Ecto neural progenitor cell (in vitro differentiated cells): ENCODE measurements at regions not wholly inside any gene's neighbourhood (a gene's known extent, or its start where the extent isn't known, plus 50 kb on each side); places are given as distances from the start of the nearest gene placed in this dataset.

ENCODE experiments used
- DNase-seq: peaks from one replicate; pipeline ENCODE4 v3.0.0-alpha.2; 2018; ENCODE audit warnings: low spot score

DNA sequence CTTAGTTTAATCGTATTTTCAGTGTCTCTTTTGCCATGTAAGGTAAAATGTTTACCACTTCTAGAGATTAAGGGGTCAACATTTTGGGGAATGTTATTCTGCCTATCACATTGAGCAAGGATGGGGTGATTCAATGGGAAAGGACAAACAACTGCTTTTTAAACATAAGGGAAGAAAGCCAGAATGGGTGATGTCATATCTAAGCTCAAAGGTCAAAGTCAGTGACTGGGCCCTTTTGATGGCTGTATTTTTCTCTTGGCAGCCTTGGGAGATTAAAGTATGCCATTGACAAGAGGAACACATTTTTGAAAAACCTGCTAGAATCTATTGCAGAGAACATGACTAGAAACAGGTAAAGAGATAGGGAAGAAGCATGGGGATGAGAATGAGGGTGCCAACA, 477.3 kb upstream of the IRAK1BP1 start:
- DNase-seq, result no peak

DNA sequence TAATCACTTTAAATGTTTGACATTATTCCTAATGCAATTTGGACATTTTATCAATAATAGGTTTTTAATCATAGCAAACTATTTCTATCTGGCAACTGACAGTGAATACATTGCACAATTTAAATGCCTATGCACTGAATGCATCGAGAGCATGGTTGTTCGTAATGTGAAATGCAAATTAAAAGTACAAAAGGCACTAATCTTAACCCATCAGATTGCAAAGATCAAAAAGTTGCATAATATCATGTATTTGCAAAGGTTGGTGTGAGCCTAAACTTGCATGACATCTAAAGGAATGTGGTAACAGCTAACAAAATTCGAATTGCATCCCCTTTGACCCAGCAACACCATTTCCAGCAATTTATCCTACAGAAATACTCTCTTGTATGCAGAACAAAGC, 469.9 kb upstream of the IRAK1BP1 start:
- DNase-seq, result no peak

DNA sequence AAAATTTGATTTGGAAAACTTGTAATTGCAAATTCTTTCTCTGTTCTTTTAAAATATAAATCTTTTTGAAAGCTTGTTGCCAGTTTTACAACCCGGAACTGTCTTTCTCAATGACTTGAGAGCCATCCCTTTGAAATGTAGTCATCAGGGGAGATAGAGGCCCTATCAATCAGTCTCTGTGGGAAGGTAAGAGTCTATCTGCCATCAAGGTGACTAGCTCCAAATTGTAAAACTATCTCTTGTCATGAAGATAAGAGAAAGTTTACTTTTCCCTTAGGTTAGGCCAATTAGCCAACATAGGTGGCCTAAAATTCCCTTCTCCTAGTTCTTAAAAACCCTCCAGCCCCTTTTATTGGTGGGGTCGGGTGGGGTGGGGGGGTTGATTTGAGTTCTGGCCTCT, 469.1 kb upstream of the IRAK1BP1 start:
- no peak for DNase-seq

DNA sequence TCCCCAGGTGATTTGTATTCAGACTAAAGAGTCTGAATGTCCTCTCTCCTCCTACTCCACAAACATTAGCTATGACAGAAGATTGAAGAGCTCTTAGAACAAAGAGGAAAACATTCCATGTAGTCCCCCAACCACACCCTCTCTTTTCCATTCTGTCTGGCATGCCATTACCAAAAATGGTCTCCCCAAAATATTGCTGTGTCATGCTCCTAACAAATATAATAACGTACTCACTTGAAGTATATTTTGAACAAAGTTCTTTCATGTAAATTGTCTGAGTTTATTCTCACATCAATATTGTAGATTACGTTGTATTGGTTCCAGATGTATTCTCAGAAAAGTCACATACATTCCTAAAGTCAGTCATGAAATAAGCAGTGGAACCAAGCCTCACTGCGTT, 467.3 kb upstream of the IRAK1BP1 start:
- no peak for DNase-seq

- no peak for DNase-seq
Measured at GRCh38 chr6:78427386-78427785, 440.0 kb upstream of the IRAK1BP1 start.

- DNase-seq, result no peak
Measured at GRCh38 chr6:78430521-78430920, 436.8 kb upstream of the IRAK1BP1 start.

DNA sequence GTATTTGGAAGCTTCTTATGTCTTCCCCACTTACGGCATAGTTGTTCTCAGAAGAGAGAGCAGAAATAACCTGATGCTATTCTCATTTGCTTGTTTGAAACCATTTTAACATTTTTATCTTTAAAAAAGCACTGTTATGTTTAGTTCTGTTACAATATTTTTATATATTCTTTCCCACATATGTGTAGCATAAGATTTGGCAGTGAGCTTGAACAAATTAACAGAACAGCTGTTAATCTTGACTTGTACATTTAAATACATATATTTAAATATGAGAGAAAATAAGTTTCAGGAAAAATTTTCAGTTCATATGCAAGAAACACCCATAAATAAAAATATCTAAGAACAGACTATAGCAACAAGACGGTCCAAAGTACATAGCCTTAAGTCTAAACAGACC, 431.7 kb upstream of the IRAK1BP1 start:
- DNase-seq, result no peak

- DNase-seq, result no peak
Measured at GRCh38 chr6:78436335-78436734, 431.0 kb upstream of the IRAK1BP1 start.

GRCh38 chr6:78438135-78438534, 429.2 kb upstream of the IRAK1BP1 start:
- no peak for DNase-seq

- no peak for DNase-seq
Measured at GRCh38 chr6:78460711-78461110, 406.6 kb upstream of the IRAK1BP1 start.

GRCh38 chr6:78462728-78463127, 404.6 kb upstream of the IRAK1BP1 start:
- no peak for DNase-seq

- DNase-seq, result no peak
Measured at GRCh38 chr6:78465059-78465634, 402.2 kb upstream of the IRAK1BP1 start.

- DNase-seq, result no peak
Measured at GRCh38 chr6:78476561-78476960, 390.8 kb upstream of the IRAK1BP1 start.

DNA sequence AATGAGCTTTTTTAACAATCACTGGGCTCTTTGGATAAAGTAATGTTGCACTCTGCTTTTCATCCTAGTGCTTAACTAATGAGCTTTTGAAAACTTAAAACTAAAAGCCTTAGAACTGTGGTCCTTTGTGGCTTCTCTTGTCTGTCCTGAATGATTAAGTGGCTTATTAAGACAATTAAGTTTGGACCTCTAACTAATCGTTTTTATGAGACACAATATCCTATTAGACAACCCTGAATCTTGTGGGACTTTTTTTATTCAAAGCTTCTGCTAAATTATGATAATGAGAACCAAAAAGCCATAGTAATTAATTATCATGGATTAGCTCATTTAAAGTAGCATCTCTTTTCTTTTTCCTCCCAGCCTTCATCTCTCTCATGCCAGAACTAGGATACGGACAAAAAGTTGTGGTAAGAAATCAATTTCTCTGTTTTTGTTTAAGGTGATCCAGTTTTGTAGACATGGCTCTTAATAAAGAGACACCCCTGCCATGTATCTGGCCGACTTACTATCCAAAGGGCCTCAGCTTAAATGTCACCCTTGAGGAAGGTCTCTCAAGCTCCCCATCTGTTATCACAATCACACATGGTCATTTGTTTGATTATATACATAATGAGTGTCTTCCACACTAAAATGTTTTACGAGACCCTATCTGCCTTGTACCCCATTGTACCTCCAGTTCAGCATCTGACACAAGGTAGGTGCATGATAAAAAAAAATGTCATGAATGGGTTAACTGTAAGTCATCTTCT, 384.4 kb upstream of the IRAK1BP1 start:
- DNase-seq, result no peak

DNA sequence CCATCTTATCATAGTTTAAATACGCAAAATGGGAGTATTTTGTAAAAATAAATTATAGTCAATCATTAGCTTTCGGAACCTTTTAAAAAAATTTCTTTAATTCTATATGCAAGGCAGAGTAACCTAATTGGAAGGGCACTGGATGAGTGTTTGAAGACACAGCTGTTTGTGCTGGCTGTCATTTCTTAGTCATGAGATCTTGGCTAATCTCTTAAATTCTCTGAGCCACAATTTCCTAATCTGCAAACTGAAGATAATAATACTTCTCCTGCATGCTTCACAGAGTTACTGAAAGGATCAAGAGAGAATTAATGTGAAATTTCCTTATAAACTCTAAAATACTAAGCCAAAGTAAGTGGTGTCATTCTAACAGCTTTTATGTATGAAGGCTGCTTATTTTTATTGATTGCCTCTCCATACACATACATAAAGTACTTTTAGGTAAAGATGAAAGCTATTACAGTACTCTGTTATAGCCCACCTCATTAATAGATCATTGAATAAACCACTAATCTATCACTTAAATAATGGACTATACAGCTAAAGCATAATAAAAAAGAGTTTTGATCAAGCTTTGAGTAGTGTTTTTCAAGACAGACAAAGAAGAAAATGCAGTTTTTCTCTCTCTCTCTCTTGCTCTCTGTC, 383.7 kb upstream of the IRAK1BP1 start:
- DNase-seq, result no peak

DNA sequence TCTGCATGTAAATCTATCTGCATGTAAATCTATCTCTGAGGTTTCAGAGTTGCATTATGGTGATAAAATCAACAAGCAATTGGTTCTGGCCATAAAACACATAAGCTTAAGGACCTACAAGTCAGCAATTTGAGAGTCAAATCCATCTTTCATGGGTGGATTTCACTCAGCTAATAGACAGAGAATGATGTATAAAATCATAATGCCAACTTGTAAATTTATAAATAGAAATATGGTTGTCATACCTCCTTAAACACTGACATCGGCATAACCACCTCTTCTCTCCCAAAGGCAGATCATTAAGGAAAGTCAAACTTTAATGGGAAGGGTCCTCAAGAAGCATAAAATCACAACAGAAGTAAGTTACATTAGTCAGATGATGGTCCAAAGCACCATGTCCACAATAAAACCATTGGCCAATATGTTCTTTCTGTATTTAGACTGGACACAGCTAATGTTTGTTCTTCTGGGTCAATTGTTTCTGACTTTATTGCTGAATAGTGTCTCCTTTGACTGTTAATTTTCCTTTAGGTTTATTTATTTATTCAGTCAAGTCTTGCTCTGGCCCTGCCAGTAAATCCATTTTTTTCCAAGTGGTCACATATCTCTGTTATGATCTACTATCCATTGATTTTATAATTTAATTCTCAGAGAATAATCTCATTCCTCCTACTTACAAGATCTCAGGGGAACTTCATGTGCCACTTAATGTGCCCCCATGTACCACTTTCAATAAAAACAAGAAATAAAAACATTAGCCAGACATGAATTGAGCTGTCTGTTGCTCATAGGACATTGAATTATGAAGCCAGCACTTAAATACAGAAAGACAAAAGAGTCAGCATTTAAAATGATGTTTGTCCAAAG, 382.9 kb upstream of the IRAK1BP1 start:
- DNase-seq, result no peak

- no peak for DNase-seq
Measured at GRCh38 chr6:78487401-78487800, 379.9 kb upstream of the IRAK1BP1 start.

- DNase-seq, result no peak
Measured at GRCh38 chr6:78489874-78490273, 377.5 kb upstream of the IRAK1BP1 start.

DNA sequence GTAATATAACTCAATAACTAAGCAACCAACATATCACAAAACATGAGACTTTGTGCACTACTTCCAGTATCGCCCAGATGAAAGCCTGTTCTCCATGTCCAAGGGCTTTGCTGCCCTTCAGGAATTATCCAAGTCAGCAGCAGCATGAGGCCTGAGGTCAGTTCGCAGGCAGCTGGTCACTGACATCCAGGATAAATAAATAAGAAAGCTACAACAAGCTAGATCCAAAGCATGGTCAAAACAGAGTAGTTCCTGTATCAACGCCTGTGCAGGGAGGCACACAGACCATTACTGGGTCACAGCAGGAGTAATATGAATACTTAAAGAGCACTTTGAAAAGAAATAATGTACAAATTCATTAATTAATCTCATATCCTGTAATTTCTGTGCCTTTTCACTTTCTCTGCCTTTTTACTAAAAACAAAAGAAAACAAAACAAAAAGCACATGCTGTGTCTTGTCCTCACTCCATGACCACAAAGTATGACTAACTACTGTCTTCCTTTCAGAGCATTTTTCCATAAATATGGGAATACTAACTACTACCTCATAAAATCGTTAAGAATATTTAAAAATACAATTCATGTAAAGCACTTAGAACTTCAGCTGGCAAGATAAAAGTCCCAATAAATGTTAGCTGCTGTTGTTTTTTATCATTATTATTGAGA, 374.9 kb upstream of the IRAK1BP1 start:
- DNase-seq, result no peak

DNA sequence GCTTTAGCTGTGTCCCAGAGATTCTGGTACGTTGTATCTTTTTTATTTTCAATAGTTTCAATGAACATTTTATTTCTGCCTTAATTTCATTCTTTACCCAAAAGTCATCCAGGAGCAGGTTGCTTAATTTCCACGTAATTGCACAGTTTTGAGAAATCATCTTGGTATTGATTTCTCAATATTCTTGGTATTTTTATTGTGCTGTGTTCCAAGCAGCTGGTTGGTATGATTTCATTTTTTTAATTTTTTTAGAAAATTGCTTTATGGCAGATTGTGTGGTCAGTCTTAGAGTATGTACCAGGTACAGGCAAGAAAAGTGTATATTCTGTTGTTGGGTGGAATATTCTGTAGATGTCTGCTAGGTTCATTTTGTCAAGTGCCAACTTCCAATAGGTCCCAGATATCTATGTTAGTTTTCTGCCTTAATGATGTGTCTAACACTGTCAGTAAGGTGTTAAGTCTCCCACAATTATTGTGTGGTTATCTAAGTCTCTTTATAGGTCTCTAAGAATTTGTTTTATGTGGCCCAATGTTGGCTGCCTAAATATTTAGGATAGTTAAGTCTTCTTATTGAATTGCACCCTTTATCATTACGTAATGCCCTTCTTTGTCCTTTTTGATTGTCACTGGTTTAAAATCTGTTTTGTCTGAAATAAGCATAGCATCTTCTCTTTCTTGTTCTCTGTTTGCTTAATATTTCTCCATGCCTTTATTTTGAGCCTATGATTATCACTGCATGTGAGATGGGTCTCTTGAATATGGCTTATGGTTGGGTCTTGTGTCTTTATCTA, 366.9 kb upstream of the IRAK1BP1 start:
- no peak for DNase-seq

DNA sequence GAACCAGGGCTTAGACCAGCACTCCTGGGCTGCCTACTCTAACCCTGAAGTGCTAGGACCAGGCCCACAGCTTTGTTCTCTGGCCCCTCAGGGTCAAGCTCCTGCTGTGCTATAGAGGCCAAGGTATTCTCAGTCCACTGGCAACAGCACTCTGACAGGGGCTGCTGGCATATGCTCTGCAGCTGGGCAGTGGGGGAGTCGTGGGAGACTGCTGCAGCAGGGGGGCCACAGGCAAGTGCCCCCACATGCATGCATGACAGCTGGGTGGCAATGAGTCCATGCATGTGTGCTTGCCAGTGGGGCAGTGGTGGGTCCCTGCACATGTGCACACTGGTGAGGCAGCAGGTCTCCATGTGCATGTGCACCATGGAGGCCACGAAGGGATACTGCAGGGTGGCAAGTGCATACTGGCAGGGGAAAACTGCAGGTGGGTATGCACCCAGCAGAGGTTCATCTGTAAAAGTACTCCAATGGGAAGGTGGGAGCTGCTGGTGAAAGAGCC, 364.9 kb upstream of the IRAK1BP1 start:
- DNase-seq, result peak; percentile 47
